ENCODE measurements at regions not wholly inside any gene's neighbourhood (a gene's known extent, or its start where the extent isn't known, plus 50 kb on each side); places are given as distances from the start of the nearest gene placed in this dataset.

- DNase-seq (ENCODE audit: low read depth, low spot score) = no peak
These were observed 97.9 kb upstream of the PALS2 start for GRCh38 chr7:24475166-24475961.

GRCh38 chr7:24476227-24476626 lies 97.0 kb upstream of the PALS2 start:
- DNase-seq (ENCODE audit: low read depth, low spot score) = no peak

DNA sequence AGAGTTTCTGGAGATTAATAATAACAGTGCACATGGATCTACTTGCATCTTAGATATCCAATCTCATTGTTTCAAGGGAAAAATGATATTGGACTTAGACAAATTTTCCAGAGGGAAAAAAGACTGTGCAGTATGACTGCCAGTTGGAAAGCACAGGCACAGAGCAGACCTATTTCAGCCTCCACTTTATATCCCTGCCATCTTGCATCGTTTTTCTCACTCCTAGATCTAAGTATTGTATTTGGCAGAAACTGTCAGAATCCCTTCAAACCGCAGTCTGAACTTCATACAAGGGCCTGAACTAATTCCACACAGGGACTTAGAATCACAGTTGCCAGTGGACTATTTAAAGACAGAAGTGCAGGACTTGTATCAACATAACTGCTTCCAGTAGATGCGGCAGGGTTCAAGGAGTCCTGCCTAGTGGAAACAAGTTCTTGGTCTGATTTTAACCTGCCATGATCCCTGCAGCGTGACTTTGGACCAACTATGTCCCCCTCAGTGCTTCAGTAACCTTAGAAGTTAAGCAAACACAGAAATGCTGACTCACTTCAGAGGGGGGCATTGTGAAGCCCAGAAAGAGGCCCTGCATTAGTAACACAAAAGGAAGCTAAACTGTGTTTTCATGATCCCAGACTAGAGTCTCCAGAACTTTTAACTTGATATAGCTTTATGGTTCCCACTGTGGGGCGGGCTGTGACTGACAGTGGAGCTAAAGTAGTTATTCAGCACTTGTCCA lies 95.7 kb upstream of the PALS2 start:
- peak; percentile 99 for DNase-seq (ENCODE audit: low read depth, low spot score)

DNA sequence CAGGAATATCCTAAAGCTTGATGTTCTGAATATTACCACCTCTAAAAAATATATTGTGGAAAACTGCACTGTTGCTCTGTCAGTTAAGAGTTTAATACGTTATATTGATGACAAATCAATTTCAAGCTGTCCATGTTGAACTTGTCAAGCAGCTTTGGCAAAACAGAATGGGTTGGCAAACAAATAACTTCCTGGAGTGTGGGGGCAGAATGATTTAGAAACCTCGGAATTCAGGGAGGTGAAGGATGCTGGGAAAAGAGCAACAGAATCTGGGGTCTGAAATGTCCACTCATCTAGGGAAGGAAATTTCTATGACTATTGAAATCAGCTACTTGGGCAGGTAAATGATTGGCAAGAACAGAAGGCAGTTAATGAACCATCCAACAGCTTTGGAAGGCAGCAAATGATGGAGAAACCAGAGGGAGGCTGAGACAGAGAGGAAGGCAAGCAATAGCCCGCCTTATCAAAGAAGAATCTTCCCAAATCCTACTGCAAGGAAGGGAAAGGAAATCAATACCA lies 95.1 kb upstream of the PALS2 start:
- DNase-seq (ENCODE audit: low read depth, low spot score) = no peak

DNA sequence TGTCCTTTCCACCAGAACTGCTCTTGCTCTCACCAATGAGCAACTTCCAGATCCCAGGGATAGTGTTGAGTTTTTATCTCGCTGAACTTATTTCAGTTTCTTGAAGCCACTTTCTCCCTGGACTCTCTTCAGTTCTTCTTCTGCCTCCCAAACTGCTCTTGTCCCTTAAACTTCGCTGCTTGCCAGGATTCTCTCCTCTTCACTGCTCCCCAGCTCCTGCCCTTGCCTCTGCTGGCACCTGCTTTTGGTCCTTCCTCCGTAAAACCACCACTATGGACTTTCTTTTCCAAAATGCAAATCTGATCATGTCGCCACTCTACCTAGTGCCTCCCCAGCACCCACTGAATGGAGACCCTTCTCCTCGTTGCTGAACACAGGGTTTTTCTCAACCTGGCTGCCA lies 92.8 kb upstream of the PALS2 start:
- no peak for DNase-seq (ENCODE audit: low read depth, low spot score)

DNA sequence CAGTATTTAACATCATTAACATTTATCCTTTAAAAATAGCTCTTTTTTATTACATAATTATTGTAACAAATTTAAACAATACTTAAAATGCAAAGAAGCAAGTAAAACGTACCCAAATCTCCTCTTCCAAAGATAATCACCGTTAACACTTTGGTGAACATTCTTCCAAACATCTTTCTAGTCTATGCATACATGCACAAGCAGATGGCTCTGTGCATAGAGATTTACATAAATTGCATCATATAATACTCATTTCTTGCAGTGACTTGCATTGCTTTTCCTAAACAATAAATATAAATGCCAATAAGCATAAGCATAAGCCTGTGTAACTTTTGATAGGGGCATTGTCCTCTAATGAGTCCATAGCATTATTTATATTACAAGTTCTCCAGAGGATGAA lies 89.4 kb upstream of the PALS2 start:
- no peak for DNase-seq (ENCODE audit: low read depth, low spot score)

DNA sequence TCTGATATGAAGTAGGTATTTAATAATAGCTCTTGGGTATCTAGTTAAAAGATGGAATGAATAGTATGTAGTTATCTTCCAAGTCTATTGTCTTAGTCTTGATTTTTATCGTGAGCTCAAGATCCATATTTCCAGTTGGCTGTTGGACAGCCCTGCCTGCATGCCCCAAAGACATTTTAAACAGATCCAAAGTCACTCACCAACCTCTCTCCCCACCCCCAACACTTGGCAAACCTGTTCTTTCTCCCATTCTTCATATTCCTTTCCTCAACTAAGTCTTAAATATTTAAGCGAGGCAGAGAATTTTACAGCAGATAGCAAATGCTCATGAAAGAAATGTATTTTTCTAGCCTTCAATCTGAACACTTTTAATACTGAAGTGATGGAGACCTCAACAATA lies 80.7 kb upstream of the PALS2 start:
- no peak for DNase-seq (ENCODE audit: low read depth, low spot score)

DNA sequence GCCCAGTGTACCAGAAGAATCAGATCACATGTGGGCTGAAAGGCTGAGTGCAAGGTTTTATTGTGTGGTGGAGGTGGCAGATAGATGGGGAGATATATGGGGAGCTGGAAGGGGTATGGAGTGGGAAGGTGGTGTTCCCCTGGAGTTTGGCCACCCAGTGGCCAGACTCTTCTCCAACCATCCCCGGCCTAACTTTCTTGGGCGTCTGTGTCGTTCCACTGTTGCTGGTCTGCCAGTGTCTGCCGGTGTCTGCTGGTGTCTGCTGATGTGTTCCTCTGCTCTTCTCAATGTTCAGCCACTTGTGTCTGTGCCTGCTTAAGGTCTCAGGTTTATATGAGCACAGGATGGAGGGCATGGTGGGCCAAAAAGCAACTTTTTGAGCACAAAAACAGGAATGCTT lies 78.4 kb upstream of the PALS2 start:
- DNase-seq (ENCODE audit: low read depth, low spot score) = no peak

GRCh38 chr7:24496036-24496435 lies 77.2 kb upstream of the PALS2 start:
- DNase-seq (ENCODE audit: low read depth, low spot score) = no peak

DNA sequence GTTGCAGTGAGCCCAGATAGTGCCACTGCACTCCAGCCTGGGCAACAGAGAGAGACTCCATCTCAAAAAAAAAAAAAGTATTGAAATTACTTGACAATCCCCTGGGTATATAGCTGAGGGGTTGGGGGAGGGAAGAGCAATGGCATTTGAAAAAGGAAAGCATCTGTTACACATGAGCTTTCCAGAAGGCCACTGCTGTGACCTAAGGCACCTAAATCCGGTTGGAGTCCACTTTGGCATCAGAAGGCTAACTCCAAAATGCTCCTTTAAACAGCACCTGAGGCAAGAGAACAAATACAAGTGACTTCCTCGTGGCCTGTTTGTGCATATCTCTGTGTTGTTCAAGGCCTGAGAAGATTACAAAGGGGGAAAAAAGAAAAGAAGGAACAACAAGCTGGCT lies 74.8 kb upstream of the PALS2 start:
- DNase-seq (ENCODE audit: low read depth, low spot score) = no peak

- DNase-seq (ENCODE audit: low read depth, low spot score) = no peak
These were observed 73.4 kb upstream of the PALS2 start for GRCh38 chr7:24499871-24500270.

- no peak for DNase-seq (ENCODE audit: low read depth, low spot score)
These were observed 72.7 kb upstream of the PALS2 start for GRCh38 chr7:24500599-24500998.

DNA sequence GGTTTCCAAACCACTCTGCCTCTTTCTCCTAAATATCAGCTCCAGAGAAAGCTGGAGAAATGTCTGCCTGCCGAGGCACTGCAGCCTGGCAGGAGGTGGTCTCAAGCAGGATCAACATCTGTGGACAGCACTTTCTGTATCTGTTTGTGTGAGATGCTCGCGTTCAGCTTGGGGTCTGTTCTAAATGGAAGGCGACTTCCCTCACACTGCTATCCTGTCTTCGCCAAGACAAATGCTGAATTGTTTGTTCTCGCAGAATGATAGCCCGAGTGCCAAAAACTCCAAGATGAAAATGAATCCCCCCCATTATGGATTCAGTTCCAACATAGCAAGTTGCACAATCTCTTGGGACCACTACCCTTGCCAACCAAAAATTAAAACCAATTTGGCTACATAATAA lies 72.2 kb upstream of the PALS2 start:
- no peak for DNase-seq (ENCODE audit: low read depth, low spot score)

- no peak for DNase-seq (ENCODE audit: low read depth, low spot score)
These were observed 71.7 kb upstream of the PALS2 start for GRCh38 chr7:24501443-24502134.

DNA sequence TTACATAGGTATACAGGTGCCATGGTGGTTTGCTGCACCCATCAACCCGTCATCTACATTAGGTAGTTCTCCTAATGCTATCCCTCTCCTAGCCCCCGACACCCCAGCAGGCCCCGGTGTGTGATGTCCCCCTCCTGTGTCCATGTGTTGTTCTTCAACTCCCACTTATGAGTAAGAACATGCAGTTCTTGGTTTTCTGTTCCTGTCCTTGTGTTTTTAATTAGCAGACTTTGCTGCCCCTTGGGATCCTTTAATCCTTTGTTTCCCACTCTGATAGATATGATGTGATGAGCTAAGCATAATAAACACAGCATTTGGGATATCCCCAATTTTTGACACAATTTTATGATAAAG lies 71.1 kb upstream of the PALS2 start:
- DNase-seq (ENCODE audit: low read depth, low spot score) = no peak

- DNase-seq (ENCODE audit: low read depth, low spot score) = no peak
These were observed 69.7 kb upstream of the PALS2 start for GRCh38 chr7:24503506-24503905.

DNA sequence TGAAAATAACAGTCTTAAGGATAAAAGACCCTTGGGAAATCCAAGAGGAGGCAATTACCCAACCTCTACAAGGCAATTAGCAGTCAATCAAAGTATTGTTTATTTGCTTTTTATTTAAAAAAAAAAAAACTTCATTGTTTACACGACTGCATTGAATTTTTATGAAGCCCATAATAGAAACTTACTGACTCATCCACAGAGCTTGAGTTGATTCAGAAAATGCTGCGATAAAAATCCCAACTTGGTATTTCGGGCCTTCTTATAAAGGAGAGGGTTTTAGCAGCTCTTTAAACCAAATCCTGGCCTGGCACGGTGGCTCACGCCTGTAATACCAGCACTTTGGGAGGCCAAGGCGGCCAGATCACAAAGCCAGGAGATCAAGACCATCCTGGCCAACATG lies 69.2 kb upstream of the PALS2 start:
- no peak for DNase-seq (ENCODE audit: low read depth, low spot score)

- no peak for DNase-seq (ENCODE audit: low read depth, low spot score)
These were observed 68.4 kb upstream of the PALS2 start for GRCh38 chr7:24504836-24505235.

DNA sequence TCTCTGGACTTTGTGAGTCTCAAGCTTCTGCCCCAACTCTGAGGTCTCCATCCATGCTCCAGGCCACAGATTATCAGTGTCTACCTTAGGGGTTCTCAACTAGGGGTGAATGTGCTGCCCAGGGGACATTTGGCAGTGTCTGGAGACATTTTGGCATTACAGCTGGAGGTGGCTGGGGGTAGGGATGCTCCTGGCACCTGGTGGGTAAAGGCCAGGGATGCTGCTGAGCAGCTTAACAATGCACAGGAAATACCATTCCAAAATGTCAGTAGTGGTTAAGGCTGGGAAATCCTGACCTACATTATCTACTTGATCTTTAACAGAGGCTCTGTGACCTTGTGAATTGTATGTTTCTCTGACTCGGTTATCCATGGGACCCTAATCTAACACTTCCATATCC lies 67.3 kb upstream of the PALS2 start:
- no peak for DNase-seq (ENCODE audit: low read depth, low spot score)

DNA sequence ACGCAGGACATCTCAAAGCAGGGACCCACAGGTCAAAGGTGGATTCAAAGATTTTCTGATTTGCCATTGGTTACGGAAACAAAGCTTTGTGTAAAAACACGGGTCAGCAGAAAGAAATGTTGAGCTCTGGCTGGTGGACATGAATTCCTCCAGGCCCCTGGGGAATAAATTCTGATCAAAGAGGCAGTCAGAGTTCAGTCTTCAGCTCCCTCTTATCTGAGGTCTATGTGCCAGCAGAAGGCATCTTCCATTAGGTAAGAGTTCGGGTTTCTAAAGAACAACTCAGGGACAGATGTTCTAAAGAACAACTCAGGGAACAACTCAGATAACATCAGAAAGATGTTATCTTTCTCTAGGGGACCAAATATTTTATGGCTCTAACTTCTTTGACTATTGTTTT lies 64.9 kb upstream of the PALS2 start:
- no peak for DNase-seq (ENCODE audit: low read depth, low spot score)

DNA sequence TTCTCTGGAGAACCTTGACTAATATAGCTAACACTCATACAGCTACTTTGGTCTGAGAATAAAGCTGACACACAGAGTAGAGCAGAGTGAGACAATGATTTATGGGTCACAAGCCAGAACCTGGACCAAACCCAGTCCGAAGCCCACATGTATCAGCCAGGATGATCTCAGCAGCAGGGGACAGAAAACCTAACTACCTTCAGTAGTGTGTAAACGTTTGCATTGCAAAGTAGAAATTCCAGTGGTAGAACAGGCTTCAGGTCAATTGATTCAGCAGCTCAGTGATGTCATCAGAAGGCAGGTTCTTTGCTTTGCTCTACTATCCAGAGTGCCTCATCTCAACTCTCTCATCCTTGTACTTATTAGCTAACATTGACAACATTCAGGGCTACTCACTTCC lies 62.5 kb upstream of the PALS2 start:
- no peak for DNase-seq (ENCODE audit: low read depth, low spot score)

DNA sequence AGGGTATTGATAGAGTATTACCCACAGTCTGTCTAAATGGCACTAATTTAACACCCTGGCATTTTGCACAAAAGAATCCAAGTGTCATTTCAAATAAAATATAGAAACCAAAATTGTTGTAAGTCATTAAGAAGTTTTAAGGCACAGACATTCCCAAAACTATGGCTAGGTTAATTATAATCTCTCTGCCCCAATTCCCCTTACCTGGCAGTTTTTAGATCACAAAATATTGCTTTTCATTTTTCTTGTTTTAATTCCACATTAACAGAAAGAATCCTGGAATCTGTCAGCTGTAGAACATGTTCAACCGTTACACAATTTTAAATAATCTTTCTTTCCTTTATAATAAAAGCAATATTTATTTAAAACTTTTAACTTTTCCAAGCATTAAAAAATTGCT lies 56.1 kb upstream of the PALS2 start:
- DNase-seq (ENCODE audit: low read depth, low spot score) = no peak
